Lower lobe of right lung (tissue), 2 donors: ENCODE measurements at regions not wholly inside any gene's neighbourhood (a gene's known extent, or its start where the extent isn't known, plus 50 kb on each side); places are given as distances from the start of the nearest gene placed in this dataset.

ENCODE experiments used
- ATAC-seq, 2 donors: fragments of 200-7000 bp; cut with Tn5 transposase; one replicate each; pipeline ENCODE4 v1.9.1; 2020 to 2022; ENCODE audit warnings: mild to moderate bottlenecking in 2 of 2, moderate library complexity in 2 of 2
- DNase-seq: peaks from one replicate; pipeline ENCODE4 v3.0.0-alpha.2; 2020
- H3K27ac ChIP-seq: fragments of 200-600 bp; one replicate; pipeline ENCODE4 v1.8.0; 2022
- H3K27me3 ChIP-seq: fragments of 200-600 bp; one replicate; pipeline ENCODE4 v1.8.0; 2022; ENCODE audit warnings: low read depth
- H3K36me3 ChIP-seq: fragments of 200-600 bp; one replicate; pipeline ENCODE4 v1.8.0; 2022; ENCODE audit warnings: mild to moderate bottlenecking
- H3K4me1 ChIP-seq: fragments of 200-600 bp; one replicate; pipeline ENCODE4 v1.8.0; 2022
- H3K4me3 ChIP-seq: fragments of 200-600 bp; one replicate; pipeline ENCODE4 v1.8.0; 2022; ENCODE audit warnings: mild to moderate bottlenecking
- H3K9me3 ChIP-seq: fragments of 200-600 bp; one replicate; pipeline ENCODE4 v1.8.0; 2022
- CTCF ChIP-seq: fragments of 200-600 bp; IDR thresholded peaks from one replicate; pipeline ENCODE4 v1.8.0; 2022; ENCODE audit warnings: antibody characterized with exemption, mild to moderate bottlenecking
- intact Hi-C: fragments of 100-400 bp; cut with DNase I; formaldehyde crosslinking; loops from one replicate; pipeline ENCODE4 v1.11.0; 2022
- donor health status: DM: no; HTN: yes; CAD: no; lungs with severe emphysema.

- no peak for TF ChIP-seq CTCF
- no peaks in the 10 kb centered on the region for H3K27me3 ChIP-seq
- H3K36me3 ChIP-seq, result no peaks in the 10 kb centered on the region
- DNase-seq (no peak), ATAC-seq (no peak)
- no peaks in the 10 kb centered on the region for H3K9me3 ChIP-seq
- H3K4me1 ChIP-seq, result no peaks in the 10 kb centered on the region
- no peak overlapping the region for H3K4me3 ChIP-seq
- no peak overlapping the region for H3K27ac ChIP-seq
- intact Hi-C loops, result no loop called here
These were observed 629.0 kb upstream of the DPP6 start for GRCh38 chr7:153423210-153423590.

DNA sequence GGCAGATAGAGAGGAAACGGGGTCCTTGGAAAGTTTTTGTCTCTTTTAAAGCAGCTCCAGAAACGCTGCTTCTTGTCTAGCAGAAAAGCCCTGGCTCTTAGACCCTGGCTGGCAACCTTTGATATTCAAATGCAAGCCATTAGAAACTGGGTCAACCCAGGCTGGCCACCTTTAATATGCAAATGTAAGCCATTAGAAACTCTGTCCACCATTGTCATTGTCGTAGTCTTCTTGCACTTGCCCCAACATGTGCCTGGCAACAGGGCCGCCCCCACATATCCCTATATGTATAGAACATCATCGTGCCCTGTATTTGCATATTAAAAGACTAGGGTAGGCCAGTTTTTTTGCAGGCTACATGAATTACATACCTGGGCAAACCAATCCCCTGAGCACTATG, 621.3 kb upstream of the DPP6 start:
- TF ChIP-seq CTCF, result no peak
- ATAC-seq (no peak), DNase-seq (no peak)
- Histone ChIP-seq H3K36me3 (no peaks in the 10 kb centered on the region), H3K27ac (no peak overlapping the region), H3K27me3 (no peaks in the 10 kb centered on the region), H3K9me3 (no peaks in the 10 kb centered on the region), H3K4me3 (no peak overlapping the region), H3K4me1 (no peaks in the 10 kb centered on the region)
- intact Hi-C loops, result no loop called here

DNA sequence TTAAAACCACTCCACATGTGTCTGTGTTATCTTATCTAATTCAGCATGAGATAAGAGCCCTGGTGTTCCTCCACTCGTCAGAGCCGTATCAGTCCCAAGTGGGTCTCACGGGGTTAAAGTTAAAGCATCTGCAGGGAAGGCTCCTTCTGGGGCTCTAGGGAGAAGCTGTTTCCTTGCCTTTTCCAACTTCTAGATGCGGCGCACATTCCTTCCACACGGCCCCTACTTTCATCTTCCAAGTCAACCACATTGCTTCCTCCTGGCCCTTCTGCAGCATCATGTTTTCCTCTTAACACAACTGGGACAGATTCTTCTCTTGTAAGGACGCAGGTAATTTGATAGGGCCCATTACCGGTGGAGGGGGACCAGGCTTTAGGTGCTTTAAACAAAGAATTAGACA, 620.1 kb upstream of the DPP6 start:
- DNase-seq (no peak), ATAC-seq (no peak)
- H3K4me3 ChIP-seq, result no peak overlapping the region
- intact Hi-C loops, result no loop called here
- H3K27ac ChIP-seq, result no peak overlapping the region
- no peaks in the 10 kb centered on the region for H3K9me3 ChIP-seq
- H3K27me3 ChIP-seq, result no peaks in the 10 kb centered on the region
- TF ChIP-seq CTCF, result peak; percentile 8
- no peaks in the 10 kb centered on the region for H3K4me1 ChIP-seq
- no peaks in the 10 kb centered on the region for H3K36me3 ChIP-seq

GRCh38 chr7:153433223-153433622, 619.0 kb upstream of the DPP6 start:
- no peak overlapping the region for H3K27ac ChIP-seq
- intact Hi-C loops, result no loop called here
- TF ChIP-seq CTCF, result no peak
- no peak for DNase-seq
- H3K4me3 ChIP-seq, result no peak overlapping the region
- ATAC-seq, result no peak
- no peaks in the 10 kb centered on the region for H3K9me3 ChIP-seq
- H3K4me1 ChIP-seq, result no peaks in the 10 kb centered on the region
- H3K27me3 ChIP-seq, result no peaks in the 10 kb centered on the region
- no peaks in the 10 kb centered on the region for H3K36me3 ChIP-seq

GRCh38 chr7:153440715-153441114, 611.5 kb upstream of the DPP6 start:
- ATAC-seq (no peak), DNase-seq (no peak)
- no peaks in the 10 kb centered on the region for H3K36me3 ChIP-seq
- intact Hi-C loops, result no loop called here
- H3K27me3 ChIP-seq, result no peaks in the 10 kb centered on the region
- H3K27ac ChIP-seq, result no peak overlapping the region
- H3K4me1 ChIP-seq, result no peaks in the 10 kb centered on the region
- no peaks in the 10 kb centered on the region for H3K9me3 ChIP-seq
- TF ChIP-seq CTCF, result no peak
- H3K4me3 ChIP-seq, result no peak overlapping the region
